NCI-H2029 treated with DMSO at 0.1 percent for 48 hours (cell line): ENCODE measurements at regions not wholly inside any gene's neighbourhood (a gene's known extent, or its start where the extent isn't known, plus 50 kb on each side); places are given as distances from the start of the nearest gene placed in this dataset.
A peak's percentile ranks its signal among the peaks of the same experiment; 100 is the strongest.

Source experiments
- DNase-seq: peaks from one replicate; lab custom pipeline; 2025; lab: John Stamatoyannopoulos, UW

DNA sequence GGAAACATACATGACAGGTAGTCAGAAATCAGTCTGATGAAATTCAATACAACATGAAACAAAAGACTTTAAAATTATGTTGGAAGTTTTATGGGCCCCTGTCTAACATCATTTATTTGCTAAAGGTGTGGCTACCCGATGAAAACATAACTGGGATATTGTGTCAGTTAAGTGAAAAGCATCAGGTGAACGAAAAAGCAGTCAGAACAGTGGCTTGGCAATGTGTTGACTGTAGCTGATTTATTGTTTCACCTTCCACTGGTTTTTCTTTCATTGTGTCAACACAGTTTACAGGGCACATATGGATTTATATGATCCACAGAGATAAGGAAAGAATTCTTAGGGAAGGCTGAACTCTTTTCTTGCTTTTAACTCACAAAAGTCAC, 429.6 kb upstream of the ZNF608 start:
- DNase-seq, result no peak

DNA sequence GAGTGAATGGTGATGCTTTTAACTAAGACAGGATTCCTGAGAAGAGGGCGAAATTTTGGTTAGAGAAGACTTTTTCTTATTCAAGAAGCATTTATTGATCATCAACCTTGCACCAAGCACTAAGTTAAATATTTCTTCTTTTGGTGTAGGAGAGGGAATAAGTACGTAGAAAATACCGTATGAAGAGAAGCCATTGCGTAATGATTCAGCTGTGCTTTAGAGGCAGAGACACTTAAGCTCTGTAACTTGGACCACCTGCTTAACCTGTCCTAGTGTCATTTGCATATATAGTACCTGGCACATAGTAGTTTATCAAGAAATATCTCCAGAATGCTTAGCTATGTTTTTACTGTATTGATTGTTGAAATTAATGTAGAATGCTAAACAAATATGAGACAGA, 430.9 kb upstream of the ZNF608 start:
- no peak for DNase-seq

DNA sequence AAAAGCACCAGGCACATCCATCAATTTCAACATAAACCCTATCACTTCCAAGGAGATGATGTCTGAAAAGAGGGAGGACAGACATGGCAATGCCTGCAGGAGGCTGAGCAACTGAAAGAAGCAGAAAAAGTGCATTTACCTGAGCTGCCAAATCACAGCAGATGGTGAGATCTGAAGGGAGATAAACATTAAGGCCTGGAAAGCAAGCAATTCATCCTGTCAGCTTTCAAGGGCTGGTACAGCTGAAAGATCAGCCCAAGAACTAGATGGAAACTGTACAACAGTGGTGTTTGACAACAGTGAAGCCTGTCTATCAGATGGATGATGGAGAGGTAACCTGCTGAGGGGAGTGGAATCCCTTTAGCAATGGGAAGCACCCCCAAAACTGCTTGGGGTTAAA, 433.2 kb upstream of the ZNF608 start:
- no peak for DNase-seq

DNA sequence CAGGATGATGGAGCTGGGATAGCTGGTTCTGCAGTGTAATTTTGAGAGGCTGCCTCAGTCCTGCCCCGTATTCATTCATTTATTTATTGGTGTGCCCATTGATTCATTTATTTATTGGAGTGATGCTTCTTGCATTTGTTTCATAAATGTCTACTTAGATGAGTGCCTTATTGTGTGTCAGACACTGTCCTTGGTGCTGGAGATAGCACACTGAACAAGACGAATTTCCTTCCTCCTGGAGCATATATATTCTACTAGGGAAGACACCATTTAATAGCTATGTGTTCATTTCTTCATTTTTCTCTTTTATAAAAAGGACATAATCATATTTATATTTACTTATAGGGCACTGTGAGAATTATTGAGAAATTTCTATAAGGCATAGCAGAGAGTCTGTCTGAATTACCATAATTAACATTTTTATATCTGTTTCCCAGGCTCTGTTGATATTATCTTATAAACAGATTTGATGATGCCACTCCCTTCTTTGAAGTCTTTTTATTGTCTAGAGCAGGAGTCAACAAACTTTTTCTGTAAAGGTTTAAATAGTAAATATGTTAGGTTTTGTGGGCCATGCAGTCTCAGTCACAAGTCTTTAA, 433.9 kb upstream of the ZNF608 start:
- no peak for DNase-seq

DNA sequence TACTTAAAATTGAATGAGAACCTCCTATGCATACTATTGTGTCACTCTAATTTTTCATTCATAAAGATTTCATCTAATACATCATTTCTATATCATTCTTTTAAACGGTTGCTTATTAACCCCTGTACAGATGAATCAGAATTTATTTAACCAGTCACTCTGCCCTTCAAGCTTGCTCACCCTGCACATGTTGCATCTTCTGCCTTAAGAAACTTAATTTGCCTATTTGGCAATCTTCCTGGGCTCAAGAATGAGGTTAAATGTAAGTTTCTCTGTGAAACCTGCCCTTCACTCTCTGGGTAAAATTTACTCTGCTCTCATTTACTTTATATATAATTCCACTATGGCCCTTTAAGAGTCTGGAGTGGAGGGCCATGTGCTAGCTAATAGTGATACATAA, 434.7 kb upstream of the ZNF608 start:
- no peak for DNase-seq

DNA sequence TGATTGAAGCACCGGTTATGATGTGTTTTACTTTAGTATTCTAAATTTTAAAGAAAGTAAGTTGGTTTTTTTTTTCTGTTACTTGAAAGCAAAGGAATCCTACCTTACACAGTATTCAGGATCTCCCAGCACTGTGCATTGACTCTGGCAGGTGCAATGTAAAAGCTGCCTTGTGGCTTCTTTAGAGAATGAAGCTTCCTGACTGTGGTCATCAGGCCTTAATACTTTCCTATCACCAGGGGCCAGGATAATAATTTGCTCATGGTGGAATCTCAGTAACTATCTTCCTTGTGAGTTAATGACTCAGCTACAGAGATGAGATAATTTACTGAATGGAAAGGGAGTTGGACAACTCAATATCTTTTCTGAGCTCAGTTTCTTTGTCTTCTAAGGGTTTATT, 435.5 kb upstream of the ZNF608 start:
- DNase-seq, result no peak

DNA sequence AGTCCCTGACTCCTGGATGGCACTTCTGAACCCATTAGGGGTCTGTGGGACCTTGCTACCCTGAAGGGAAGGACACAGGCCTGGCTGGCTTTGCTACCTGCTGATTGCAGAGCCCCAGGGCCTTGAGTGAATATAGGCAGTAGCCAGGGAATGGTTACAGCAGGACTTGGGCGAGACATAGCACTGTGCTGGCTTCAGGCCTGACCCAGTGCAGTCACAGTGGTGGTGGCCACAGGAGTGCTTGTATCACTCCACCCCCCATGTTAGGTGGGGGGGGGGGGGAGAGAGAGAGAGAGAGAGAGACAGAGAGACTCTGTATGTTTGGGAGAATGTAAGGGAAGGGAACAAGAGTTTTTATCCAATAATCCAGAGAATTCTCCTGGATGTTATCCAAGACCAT, 439.3 kb upstream of the ZNF608 start:
- DNase-seq, result no peak

DNA sequence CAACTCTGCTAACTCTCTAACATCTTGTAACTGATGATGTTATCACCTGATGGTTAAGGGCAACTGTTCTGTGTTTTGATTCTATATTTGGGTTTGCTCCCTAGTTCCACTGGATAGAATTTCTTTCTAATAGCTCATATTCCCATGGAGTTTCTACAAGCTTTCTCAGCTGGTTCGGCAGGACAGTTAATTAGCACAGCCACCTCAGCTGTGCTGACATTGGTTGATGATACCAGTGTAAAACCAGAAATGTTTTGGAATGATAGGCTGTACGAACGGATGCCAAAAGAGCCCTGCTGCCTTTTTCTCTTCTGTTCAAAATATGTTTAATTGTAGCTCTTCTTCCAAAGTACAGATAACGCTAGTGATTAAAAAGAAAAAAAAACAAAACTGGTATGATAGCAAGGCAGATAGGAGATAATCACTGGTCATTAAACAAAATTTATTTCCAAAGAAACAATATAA, 440.5 kb upstream of the ZNF608 start:
- DNase-seq, result no peak

DNA sequence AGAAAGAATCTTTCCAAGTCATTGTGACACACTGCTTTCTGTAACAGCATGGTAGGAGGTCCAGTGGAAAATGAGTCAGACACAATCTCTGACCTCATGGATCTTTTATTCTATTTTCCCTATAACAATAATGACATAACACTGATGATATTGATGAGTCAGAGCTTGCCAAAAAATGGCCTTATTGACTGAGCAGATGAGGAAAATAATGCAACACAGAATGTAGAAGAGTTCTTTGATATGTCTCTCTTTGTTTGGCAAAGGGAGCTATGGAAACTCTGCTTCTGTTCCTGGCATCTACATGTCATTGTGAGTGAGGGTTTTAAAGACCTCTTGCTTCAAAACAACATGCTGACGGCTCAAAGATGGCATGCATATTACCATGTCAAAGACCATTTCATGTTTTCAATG, 443.1 kb upstream of the ZNF608 start:
- no peak for DNase-seq

DNA sequence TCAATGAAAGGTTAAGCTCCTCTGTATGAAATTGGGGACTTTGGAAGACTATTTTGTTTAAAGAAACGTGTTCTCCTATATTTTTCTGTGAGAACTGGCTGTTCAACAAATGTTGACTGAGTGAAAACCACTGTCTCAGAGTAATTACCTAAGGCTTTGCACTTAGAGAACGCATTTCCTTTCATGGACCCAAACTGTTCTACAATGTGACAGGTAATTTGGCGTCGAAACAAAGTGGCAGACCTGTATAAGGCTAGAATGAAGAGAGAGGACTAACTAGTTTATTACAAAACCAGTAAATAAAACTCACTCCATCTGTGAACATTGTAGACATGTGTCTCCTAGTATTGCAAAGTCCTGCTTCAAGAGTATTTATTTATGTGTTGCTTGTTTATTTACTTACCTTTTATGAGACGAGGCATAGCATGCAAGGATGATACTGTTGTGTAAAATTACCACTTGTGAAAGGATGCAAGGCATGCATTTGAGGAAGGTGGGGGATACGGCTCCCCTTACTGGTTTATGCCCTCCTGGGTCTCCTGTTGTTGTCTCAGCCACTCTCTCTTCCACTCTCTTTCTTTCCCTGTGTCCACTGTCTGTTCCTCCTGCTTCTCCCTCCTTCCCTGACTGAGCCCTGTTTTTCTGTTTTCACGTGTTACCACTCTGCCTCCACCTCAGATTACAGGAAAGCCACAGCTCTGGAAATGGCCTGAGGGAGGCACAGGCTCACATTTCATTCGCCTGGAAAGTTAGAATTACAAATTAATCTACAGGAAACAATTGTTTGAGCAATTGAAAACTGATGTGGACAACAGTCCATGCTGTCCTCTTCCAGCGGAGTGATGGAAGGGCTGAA, 444.0 kb upstream of the ZNF608 start:
- peak; percentile 17 for DNase-seq

DNA sequence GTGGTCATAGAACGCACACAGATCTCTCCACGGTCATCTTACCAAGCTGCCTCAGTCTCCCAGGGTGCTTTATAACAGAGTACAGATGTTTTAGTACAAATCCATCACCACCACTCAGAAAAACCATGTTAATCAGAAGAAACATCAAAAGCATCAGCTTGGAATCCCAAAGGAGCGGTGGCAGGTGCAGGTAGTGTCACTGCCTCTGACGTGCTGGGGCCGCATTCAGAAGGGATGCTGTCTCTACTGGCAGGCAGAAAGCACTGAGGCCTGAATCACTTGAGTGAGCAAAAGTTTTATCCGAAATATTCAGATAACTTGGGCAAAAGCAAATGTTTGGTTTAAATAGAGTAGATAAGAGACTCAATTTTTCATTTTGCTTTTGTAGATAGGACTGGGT, 448.4 kb upstream of the ZNF608 start:
- no peak for DNase-seq

DNA sequence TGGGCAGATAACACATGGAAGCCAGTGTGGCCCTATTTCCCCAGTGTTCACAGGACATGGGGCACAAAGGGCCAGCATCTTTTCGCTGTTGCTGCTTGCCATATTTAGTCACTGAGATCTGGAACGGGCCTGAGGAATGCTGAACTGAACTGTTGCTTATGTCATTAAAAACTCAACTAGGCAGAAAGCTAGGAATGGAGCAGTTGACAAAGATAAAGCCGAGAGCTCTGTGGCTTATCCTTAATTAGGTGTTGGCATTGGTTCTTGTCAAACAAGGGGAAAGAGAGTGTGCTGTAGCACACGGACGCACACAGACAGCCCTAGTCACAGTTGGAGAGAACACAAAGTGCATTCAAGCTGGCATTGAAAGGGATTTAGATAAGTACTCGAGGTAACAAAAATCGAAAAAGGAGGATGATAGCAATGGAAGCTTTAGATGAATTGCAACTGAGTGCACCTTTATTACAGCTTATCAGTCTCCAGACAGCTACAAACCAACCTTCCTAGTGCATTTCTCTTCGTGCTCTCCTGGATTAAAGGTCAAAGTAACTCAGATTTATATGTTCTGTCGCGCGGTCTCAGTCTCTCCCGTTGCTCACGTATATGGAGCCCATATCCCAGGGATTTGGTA, 450.2 kb upstream of the ZNF608 start:
- peak; percentile 14 for DNase-seq

DNA sequence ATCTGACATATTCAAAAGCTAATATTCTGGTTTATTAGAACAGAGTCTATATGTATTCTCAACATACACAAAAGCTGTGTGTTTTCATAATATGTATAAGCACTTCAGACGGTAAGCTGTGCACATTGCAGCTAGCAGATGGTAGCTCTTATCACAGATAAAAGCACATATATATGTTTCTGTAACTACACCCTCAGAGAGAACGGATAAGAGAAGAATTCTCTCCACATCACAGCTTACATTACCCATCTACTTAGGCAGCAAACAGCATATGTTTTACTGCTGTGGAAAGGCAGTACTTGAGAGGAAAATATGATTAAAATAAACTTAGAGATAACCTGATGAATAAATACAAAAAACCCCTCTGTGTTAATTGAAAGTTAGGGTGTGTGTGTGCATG, 450.9 kb upstream of the ZNF608 start:
- DNase-seq, result no peak

DNA sequence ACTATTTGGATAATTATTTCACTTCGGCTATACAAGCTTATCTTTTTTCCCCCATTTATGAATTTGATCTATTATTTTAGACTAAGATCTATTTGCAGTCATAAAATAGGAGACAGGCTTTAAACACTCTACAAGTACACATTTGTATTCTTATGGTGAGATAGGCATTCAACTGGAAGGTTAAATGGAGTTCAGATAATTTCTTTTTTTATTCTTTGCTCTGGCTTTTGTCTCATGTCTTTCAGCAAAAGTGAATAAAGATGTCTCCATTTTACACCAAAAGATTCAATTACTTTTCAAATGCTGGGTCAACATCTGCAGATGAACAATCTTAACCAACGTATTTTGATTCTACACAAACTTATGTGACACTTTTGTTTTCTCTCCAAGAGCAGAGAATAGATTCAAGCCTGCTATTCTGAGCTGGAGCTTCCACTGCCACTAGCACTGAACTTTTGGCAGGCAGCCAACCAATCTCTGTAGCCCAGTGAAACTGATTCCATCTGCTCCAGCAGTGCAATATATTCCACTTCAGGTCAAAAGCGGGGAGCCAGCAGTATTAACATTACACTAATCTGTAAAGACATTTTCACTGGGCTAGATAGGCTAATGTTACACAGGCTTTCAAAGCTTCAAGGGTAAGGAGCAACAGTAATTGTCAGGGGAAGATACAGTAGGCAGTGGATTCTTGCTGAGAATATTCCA, 452.0 kb upstream of the ZNF608 start:
- DNase-seq, result peak; percentile 76

DNA sequence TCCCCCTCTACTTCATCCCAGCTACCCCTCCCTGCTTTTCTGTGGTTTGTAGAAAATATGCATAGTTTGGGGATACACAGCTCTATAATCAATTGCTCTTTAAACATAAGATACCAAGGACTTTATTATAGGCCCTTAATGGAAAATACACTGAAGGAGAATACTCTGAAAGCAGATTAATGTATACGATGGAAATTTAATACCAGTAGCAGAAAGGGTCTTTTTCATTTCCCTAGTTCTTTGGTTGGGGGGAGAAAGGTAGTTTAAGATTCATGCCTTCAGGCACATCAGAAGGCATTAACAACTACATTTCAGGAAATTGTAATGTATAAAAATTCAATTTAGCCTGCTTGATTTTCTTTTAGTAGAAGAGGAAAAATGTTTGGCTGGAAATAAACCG, 452.9 kb upstream of the ZNF608 start:
- DNase-seq, result no peak

DNA sequence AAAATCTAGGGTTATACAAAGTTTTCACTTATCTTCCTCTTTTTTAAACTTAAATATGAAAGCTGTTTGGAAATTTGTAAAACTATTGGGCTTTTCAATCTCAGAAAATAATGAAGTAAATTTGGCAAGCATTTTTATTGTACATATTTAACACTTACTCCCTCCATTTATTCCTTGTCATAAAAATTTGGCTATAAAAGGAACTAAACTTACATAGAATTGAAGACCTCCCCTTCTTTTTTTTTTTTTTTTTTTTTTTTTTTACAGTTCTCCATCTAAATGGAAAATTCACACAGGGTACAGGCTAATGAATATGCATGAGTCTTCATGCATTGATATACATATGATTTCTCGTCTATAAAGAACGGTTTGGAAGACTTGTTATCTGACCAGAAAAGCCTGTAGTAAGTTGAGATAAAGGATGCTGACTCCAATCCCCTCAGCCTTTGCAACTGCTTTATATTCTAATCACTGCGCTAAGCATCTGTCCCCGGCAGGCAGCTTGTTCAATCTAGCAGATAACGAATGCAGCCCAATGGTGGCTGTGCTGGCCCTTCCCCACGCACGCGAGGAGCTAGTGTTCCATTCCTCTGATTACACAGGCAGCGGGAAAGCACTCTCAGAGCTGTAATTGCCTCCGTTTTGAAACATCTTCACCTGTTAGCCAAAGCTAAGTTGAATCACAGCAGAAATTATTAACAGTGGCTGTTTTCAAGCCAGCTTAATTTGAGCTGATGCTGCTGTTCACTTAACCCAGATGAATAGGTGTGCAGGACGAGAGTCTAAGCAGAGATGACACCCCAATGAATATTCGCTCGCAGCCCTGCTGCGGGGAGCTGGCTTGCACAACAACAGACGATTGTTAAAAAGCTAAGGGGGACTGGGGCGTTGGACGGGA, 453.8 kb upstream of the ZNF608 start:
- no peak for DNase-seq

DNA sequence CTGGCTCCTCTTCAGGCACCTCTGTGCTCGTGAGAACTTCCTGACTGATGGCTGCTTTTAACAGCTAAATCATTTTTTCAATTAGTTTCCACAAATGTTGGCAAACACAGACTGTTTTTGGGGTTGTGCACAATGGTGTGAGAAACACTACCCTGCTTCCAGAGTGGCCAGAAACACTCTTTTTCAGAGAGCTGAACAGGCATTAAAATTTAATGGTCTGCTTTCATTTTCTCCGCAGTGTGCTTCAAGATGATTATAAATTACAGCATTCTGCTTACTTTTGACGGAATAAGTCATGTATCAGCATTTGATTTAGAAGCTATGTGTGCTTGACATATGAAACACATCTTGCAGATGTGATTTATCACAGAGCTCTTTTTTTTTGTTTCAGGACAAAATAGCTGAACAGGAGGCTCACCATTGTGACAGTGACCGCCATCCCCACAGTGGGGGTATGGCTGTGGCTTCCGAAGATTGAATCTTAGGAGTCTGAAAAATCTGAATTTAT, 454.5 kb upstream of the ZNF608 start:
- no peak for DNase-seq

DNA sequence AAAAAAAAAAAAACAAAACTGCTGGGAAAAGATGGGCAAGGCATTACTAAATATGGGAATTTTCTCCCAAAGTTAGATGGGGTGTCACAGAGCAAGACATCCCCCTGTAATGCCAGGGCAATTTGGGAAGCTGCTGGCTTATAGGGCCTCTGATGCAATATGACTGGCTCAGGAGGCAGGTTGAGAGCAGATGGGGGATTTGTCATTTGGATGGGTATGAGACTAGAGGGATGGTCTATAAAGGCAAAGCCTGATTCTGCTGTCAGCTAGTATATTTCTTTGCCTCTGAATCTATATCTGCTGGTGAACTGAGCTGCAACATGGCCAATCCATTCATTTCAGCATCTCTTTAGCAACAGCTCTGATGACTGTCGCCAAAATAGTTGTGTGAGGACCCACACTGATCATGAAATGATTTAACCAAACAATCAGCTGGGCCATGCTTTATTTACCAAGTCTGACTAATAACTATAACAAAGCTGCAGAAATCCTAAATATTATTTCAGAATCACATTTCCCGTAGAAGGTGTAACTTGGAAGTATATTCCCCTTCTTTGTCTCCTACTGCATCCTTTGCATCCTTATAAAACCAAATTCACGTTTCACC, 455.1 kb upstream of the ZNF608 start:
- no peak for DNase-seq

DNA sequence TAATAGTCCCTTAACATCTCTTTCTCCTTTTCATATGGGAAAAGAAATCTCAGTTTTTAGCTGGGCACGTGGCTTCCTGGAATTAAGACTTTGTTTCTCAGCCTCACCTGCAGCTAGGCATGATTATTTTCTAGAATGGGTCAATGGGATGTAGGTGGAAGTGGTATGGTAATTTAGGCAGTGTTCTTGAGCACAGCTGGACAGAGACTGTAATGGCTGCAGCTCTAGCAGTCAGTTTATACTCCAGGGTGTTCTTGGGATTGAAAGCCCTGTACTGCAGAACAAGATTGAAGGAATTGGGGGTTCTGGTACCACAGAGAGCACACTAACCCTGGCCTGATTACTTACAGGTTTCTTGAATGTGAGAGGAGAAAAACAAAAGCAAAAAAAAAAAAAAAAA, 455.9 kb upstream of the ZNF608 start:
- no peak for DNase-seq

DNA sequence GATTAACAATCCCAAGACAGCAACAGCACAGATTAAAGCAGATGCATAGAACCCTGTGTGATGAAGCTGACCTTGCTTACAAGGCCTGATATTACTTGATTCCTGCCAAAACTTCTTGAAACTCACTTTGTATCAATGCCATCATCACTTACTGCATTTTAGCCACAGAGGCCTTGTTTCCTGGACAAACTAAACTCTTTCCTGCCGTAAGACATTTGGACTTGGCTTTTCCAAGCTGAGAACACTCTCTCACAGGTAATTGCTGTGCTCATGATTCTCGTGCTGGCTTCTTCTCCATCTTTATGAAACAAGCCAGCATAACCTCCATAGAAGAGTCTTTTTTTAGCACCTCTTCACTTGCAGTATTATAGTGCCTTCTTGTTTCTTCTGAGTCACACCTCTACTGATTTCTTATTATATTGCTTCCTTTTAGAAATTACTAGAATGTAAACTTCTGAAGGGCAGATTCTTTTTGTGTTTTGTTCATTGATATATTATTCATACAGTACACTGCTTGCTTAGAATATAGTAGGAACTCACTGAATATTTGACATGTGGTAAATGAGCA, 456.5 kb upstream of the ZNF608 start:
- no peak for DNase-seq

DNA sequence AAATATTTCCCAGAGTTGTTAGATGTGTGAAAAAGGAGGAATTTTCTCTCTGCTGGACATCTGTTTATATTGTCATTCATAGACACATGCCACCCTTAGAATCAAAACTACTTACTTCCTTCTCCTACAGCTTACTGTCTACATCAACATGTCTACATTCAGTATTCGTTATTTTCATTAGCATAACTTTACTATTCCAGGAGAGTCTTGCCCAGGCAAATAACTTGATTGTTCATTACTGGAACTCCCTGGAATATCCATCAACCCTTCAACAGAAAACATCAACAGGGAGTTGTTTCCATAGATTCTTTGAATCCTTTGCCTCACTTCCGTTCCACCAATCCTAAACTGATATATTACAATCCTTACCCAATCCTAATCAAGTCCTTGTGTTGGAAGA, 457.5 kb upstream of the ZNF608 start:
- no peak for DNase-seq
